GM06990 (cell line): ENCODE measurements at regions not wholly inside any gene's neighbourhood (a gene's known extent, or its start where the extent isn't known, plus 50 kb on each side); places are given as distances from the start of the nearest gene placed in this dataset.

Source experiments
- DNase-seq: peaks from one replicate; pipeline ENCODE4 v3.0.0-alpha.2; 2011; ENCODE audit not compliant: insufficient read length; ENCODE audit errors: extremely low read depth
- H3K27me3 ChIP-seq: replicated peaks from 2 replicates; pipeline ENCODE4 v1.6.0; 2011; ENCODE audit warnings: low read length; ENCODE audit not compliant: control insufficient read depth, insufficient read depth
- H3K36me3 ChIP-seq: 2 replicates; pipeline ENCODE4 v1.5.1; 2011; ENCODE audit warnings: low read length; ENCODE audit not compliant: control insufficient read depth, insufficient read depth
- H3K4me3 ChIP-seq: replicated peaks from 2 replicates; pipeline ENCODE4 v1.5.1; 2011; ENCODE audit warnings: low read depth, mild to moderate bottlenecking, control low read depth, low read length
- TF ChIP-seq, protein P1 (sequence below): IDR thresholded peaks from 2 replicates; pipeline ENCODE4 v1.5.1; 2011; ENCODE audit warnings: low read length, control low read depth, mild to moderate bottlenecking, inconsistent platforms; ENCODE audit not compliant: insufficient read depth, poor library complexity, severe bottlenecking

GRCh38 chr5:145470396-145470979 lies 364.7 kb downstream of the PRELID2 start:
- TF ChIP-seq, protein P1, sequence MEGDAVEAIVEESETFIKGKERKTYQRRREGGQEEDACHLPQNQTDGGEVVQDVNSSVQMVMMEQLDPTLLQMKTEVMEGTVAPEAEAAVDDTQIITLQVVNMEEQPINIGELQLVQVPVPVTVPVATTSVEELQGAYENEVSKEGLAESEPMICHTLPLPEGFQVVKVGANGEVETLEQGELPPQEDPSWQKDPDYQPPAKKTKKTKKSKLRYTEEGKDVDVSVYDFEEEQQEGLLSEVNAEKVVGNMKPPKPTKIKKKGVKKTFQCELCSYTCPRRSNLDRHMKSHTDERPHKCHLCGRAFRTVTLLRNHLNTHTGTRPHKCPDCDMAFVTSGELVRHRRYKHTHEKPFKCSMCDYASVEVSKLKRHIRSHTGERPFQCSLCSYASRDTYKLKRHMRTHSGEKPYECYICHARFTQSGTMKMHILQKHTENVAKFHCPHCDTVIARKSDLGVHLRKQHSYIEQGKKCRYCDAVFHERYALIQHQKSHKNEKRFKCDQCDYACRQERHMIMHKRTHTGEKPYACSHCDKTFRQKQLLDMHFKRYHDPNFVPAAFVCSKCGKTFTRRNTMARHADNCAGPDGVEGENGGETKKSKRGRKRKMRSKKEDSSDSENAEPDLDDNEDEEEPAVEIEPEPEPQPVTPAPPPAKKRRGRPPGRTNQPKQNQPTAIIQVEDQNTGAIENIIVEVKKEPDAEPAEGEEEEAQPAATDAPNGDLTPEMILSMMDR: no peak

DNA sequence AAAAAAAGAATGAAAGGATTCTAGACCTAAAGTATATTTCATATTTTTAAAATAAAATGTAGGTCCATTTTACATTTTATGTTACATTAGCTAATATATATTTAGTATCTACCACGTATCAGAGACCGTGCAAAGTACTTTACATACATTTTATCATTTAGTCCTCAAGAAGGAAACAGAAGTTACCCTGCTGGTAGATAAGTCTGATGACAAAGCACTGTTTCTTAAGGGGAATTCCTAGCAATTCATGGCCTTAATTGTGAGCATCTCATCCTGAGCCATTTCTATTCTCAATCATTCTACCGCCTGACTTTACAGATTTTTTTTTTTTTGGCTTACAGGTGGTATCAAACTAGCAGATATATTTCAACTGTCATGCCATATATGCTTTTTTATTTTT lies 367.7 kb downstream of the PRELID2 start:
- Histone ChIP-seq H3K4me3 (no peak overlapping the region), H3K36me3 (no peaks in the 10 kb centered on the region), H3K27me3 (no peaks in the 10 kb centered on the region)
- DNase-seq: no peak
- TF ChIP-seq, protein P1: no peak

More at GRCh38 chr5:145470396-145470979, 364.7 kb downstream of the PRELID2 start:
- H3K36me3 ChIP-seq: no peaks in the 10 kb centered on the region
- no peaks in the 10 kb centered on the region for H3K27me3 ChIP-seq
- no peak for DNase-seq
- H3K4me3 ChIP-seq: no peak overlapping the region

- Histone ChIP-seq H3K4me3 (no peak overlapping the region), H3K36me3 (no peaks in the 10 kb centered on the region), H3K27me3 (no peaks in the 10 kb centered on the region)
- DNase-seq: no peak
- TF ChIP-seq, protein P1: no peak
Measured at GRCh38 chr5:145466533-145466932, 368.6 kb downstream of the PRELID2 start.

DNA sequence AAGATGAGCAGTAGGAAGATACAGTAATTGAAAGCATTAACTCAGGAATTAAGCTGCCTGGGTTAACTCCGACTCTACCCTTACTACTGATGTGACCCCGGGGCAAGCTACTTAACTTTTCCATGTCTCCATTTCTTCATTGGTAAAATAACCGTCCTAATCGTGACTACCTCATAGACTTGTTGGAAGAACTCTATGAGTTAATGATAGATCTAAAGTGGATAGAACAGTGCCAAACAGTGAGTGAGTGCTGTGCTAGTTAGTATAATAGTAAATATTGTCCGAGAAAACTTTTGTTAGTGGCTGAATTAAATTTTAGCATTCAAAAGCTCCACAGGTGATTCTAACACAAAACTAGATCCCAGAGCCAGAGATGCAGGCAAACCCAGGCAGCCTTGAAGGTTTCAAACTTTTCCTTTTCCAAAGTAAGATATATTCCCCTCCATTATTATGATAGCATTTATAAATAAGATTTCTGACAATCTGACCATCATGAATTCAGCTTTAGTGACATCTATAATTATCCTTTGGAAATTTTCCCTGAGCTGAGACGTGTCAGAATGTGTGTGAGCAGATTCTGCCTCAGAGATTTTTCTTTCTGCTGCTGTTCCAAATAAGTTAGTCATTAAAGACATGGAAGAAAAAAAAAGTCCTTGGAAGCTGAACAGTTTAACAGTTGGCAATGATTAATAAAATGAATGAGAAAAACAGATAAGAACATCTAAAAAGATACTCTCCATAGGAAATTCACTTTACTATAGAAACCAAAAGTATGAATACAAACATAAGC lies 369.5 kb downstream of the PRELID2 start:
- TF ChIP-seq, protein P1: no peak
- no peak overlapping the region for H3K4me3 ChIP-seq
- DNase-seq: no peak
- H3K36me3 ChIP-seq: no peaks in the 10 kb centered on the region
- no peaks in the 10 kb centered on the region for H3K27me3 ChIP-seq

DNA sequence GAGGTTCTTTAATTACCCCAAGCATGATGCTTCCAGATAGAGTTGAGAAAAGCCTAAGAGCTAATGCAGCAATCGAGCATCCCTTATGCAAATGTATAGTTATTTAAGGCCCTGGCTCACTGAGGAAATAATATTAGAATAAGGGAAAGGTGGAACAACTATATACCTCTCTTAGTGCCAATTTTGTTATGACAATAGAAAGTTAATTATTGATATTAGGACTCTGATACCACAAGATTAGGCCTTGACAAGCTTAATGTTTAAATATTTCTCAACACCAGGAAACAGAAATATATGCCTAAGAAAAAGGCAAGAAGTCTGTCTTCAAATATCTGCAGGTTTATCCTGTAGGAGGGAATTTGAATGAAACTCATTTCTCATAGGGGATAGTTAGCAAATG lies 371.0 kb downstream of the PRELID2 start:
- Histone ChIP-seq H3K36me3 (no peaks in the 10 kb centered on the region), H3K27me3 (no peaks in the 10 kb centered on the region), H3K4me3 (no peak overlapping the region)
- DNase-seq: no peak
- TF ChIP-seq, protein P1: no peak
